Heart right ventricle (tissue), 16 donors: ENCODE measurements at regions not wholly inside any gene's neighbourhood (a gene's known extent, or its start where the extent isn't known, plus 50 kb on each side); places are given as distances from the start of the nearest gene placed in this dataset.

Source experiments
- ATAC-seq, 8 donors: fragments of 200-7000 bp; cut with Tn5 transposase; one replicate each; pipeline ENCODE4 v1.9.1; 2020; ENCODE audit warnings: mild to moderate bottlenecking in 8 of 8, moderate library complexity in 8 of 8, moderate number of reproducible peaks in 1 of 8
- DNase-seq, 2 donors: peaks; one replicate each; pipeline ENCODE4 v3.0.0-alpha.2; 2020
- H3K27ac ChIP-seq, 10 donors: fragments of 200-600 bp; sonication (generic) in 2 of 10; one replicate each; pipeline versions ENCODE4 v1.5.0 to v1.8.0; 2020 to 2022; ENCODE audit warnings: mild to moderate bottlenecking in 3 of 10
- H3K27me3 ChIP-seq, 7 donors: fragments of 200-600 bp; one replicate each; pipeline ENCODE4 v1.8.0; 2021 to 2022; ENCODE audit warnings: mild to moderate bottlenecking in 2 of 7
- H3K36me3 ChIP-seq, 9 donors: fragments of 200-600 bp; sonication (generic) in 1 of 9; one replicate each; pipeline versions ENCODE4 v1.5.0 to v1.8.0; 2020 to 2022; ENCODE audit warnings: mild to moderate bottlenecking in 2 of 9
- H3K4me1 ChIP-seq, 9 donors: fragments of 200-600 bp; sonication (generic) in 1 of 9; one replicate each; pipeline versions ENCODE4 v1.5.0 to v1.8.0; 2020 to 2022; ENCODE audit warnings: mild to moderate bottlenecking in 4 of 9
- H3K4me3 ChIP-seq, 10 donors: fragments of 200-600 bp; sonication (generic) in 2 of 10; one replicate each; pipeline versions ENCODE4 v1.5.0 to v1.8.0; 2020 to 2022; ENCODE audit warnings: mild to moderate bottlenecking in 7 of 10, moderate library complexity in 2 of 10
- H3K9me3 ChIP-seq, 11 donors: fragments of 200-600 bp in 10 of 11; sonication (generic) in 2 of 11; one replicate each; pipeline versions ENCODE4 v1.5.0 to v1.8.0; 2013 to 2022; ENCODE audit warnings: mild to moderate bottlenecking in 2 of 11, control low read depth in 1 of 11, moderate library complexity in 1 of 11
- CTCF ChIP-seq, 9 donors: fragments of 200-600 bp; sonication (generic) in 2 of 9; IDR thresholded peaks; one replicate each; pipeline versions ENCODE4 v1.5.0 to v1.8.0; 2021 to 2022; ENCODE audit warnings: antibody characterized with exemption in 9 of 9, mild to moderate bottlenecking in 5 of 9, moderate library complexity in 1 of 9
- WGBS, 2 donors: extraction: QIAGEN DNeasy Blood & Tissue Kit; methylation state at CpG; one replicate each; pipeline ENCODE4 v1.1.7; 2013; ENCODE audit warnings: inconsistent platforms in 1 of 2; 5-methylcytosine and 5-hydroxymethylcytosine counted together
- intact Hi-C, 10 donors: fragments of 100-400 bp; cut with DNase I; formaldehyde crosslinking; loops; one replicate each; pipeline versions ENCODE4 v1.11.1 to v1.14.2; 2022
- donor health status: Arrhythmogenic right ventricular cardiomyopathy.
- donor health status: ischemic (EF 13 %, LVEDD 7.1; RV severe dilation, severe dysfunction).
- donor health status: healthy with polysubstance abuse.
- donor health status: DM: no; HTN: yes; CAD: no.
- donor health status: DM: no; HTN: no; CAD: no.
- donor health status: ischemic (EF 25% LVEDD 6.9; RV normal size, moderate dysfunction).
- donor health status: ischemic (EF 25% LVEDD 5.7; RV mildly dilated, moderate dysfunction).
- donor health status: healthy.
- donor health status: DM: yes; HTN: yes; CAD: no.
- donor health status: Ischemic cardiomyopathy.
- donor health status: ischemic (EF 35%, LVEDD 5.7; RV mildly dilated, moderate dysfunction).
- donor health status: nonischemic (EF 11% LVEDD 7.7; RV severe dilation, severe dysfunction).
- donor health status: DM: yes; HTN: yes; CAD: no.
- donor health status: PGD.
- donor health status: ischemic (EF 29% LVEDD 5.4; RV normal size, mild dysfunction).
- donor health status: nonischemic (EF 23%, LVEDD 6.1; RV moderate dilation, normal function).

- DNase-seq = no peak
- ATAC-seq = peak in 2 of 8 donors; percentile 10 to 41
- H3K27me3 ChIP-seq = no peaks in the 10 kb centered on the region
- H3K36me3 ChIP-seq = no peaks in the 10 kb centered on the region
- no peak for TF ChIP-seq CTCF (IDR thresholded peaks at IDR 0.05)
- H3K4me3 ChIP-seq = peak overlapping the region in 2 of 10 donors; percentile 2 to 37
- H3K4me1 ChIP-seq = peaks cover 0 to 94% (median 32%) of the 10 kb centered on the region in 9 donors
- 81 to 82% methylated on average over 3 of the region's 3 CpGs for WGBS, 2 donors
- H3K27ac ChIP-seq = peak overlapping the region in 6 of 10 donors; percentile 59 to 91 (median 74)
- intact Hi-C loops = loop anchor here in 2 of 10 donors (5.0 to 10.0 kb wide), 2 partner anchors 66 to 68 kb away; partner anchors contain the start of gene MBNL1 (in 2 of the 2)
- no peaks in the 10 kb centered on the region for H3K9me3 ChIP-seq
These were observed 69.5 kb upstream of the MBNL1 start for GRCh38 chr3:152199102-152199840.

- TF ChIP-seq CTCF (IDR thresholded peaks at IDR 0.05) = no peak
- H3K27ac ChIP-seq = peak overlapping the region; percentile 12 to 91 (median 66)
- no peaks in the 10 kb centered on the region for H3K9me3 ChIP-seq
- H3K27me3 ChIP-seq = no peaks in the 10 kb centered on the region
- ATAC-seq = peak in 4 of 8 donors; percentile 38 to 52 (median 49)
- intact Hi-C loops = loop anchor here in 2 of 10 donors (5.0 kb wide), 1 partner anchor 67 kb away; the partner anchor contains the start of gene MBNL1 (in 2 of the 2)
- H3K4me3 ChIP-seq = peak overlapping the region in 7 of 10 donors; percentile 12 to 41 (median 35)
- 20 to 27% methylated on average over 3 of the region's 3 CpGs for WGBS, 2 donors
- H3K4me1 ChIP-seq = peaks cover 0 to 89% (median 32%) of the 10 kb centered on the region in 9 donors
- no peaks in the 10 kb centered on the region for H3K36me3 ChIP-seq
- no peak for DNase-seq
These were observed 68.0 kb upstream of the MBNL1 start for GRCh38 chr3:152200476-152201420.

- DNase-seq (no peak), ATAC-seq (peak in 1 of 8 donors; percentile 41)
- no peaks in the 10 kb centered on the region for H3K9me3 ChIP-seq
- intact Hi-C loops = loop anchor here in 2 of 10 donors (5.0 kb wide), 1 partner anchor 64 kb away; the partner anchor contains the start of gene MBNL1 (in 2 of the 2)
- peak overlapping the region in 8 of 10 donors; percentile 8 to 91 (median 56) for H3K27ac ChIP-seq
- H3K36me3 ChIP-seq = no peaks in the 10 kb centered on the region
- TF ChIP-seq CTCF (IDR thresholded peaks at IDR 0.05) = no peak
- peaks cover 0 to 73% (median 29%) of the 10 kb centered on the region in 9 donors for H3K4me1 ChIP-seq
- H3K4me3 ChIP-seq = peak overlapping the region in 8 of 10 donors; percentile 0 to 49 (median 19)
- 57 to 64% methylated on average over 3 of the region's 3 CpGs for WGBS, 2 donors
- H3K27me3 ChIP-seq = no peaks in the 10 kb centered on the region
These were observed 65.6 kb upstream of the MBNL1 start for GRCh38 chr3:152202976-152203626.
